ENCODE measurements at regions not wholly inside any gene's neighbourhood (a gene's known extent, or its start where the extent isn't known, plus 50 kb on each side); places are given as distances from the start of the nearest gene placed in this dataset.
"Not testable (repeated sequence)": the region's sequence is repeated elsewhere in the genome, so short reads cannot be mapped to it uniquely, and the experiment has no call there.

GRCh38 chr21:24420689-24421088 is 1186.6 kb downstream of the MRPL39 start:
- Histone ChIP-seq H3K4me3 (ENCODE audit: control insufficient read depth in 1 of 7, extremely low read depth in 1 of 7, insufficient read depth in 4 of 7, low read depth in 2 of 7, low read length in 6 of 7) (no peak overlapping the region), H3K27me3 (replicated peaks in 2 of 5; ENCODE audit: control insufficient read depth in 4 of 5, insufficient read depth in 5 of 5, low read length in 4 of 5) (no peaks in the 10 kb centered on the region), H3K4me1 (ENCODE audit: control extremely low read depth in 1 of 4, control insufficient read depth in 4 of 4, insufficient read depth in 4 of 4, low read length in 3 of 4) (peaks cover 0 to 13% (median 0%) of the 10 kb centered on the region in 4 experiments), H3K9me3 (ENCODE audit: control extremely low read depth in 1 of 5, control insufficient read depth in 4 of 5, insufficient read depth in 2 of 5, low read depth in 1 of 5, low read length in 4 of 5) (peaks cover 0 to 16% (median 7%) of the 10 kb centered on the region in 5 experiments), H3K27ac (ENCODE audit: insufficient read depth in 1 of 2, low read depth in 1 of 2, low read length in 2 of 2, poor library complexity in 1 of 2, severe bottlenecking in 2 of 2) (no peak overlapping the region), H3K36me3 (ENCODE audit: control insufficient read depth in 4 of 4, insufficient read depth in 4 of 4, low read length in 3 of 4) (no peaks in the 10 kb centered on the region)
- POLR2A ChIA-PET = no interaction called here
- DNase-seq = no peak
- CTCF ChIA-PET = no interaction called here
- WGBS (ENCODE audit: insufficient coverage) = no CpG with 5 or more reads among the region's 1 CpG

GRCh38 chr21:24419641-24420040 is 1187.6 kb downstream of the MRPL39 start:
- POLR2A ChIA-PET = not testable (repeated sequence)

GRCh38 chr21:24418671-24419070 is 1188.6 kb downstream of the MRPL39 start:
- ChIA-PET POLR2A (no interaction called here), CTCF (no interaction called here)
- no peaks in the 10 kb centered on the region for H3K36me3 ChIP-seq (ENCODE audit: control insufficient read depth in 4 of 4, insufficient read depth in 4 of 4, low read length in 3 of 4)
- no peak overlapping the region for H3K27ac ChIP-seq (ENCODE audit: insufficient read depth in 1 of 2, low read depth in 1 of 2, low read length in 2 of 2, poor library complexity in 1 of 2, severe bottlenecking in 2 of 2)
- no peak overlapping the region for H3K4me3 ChIP-seq (ENCODE audit: control insufficient read depth in 1 of 7, extremely low read depth in 1 of 7, insufficient read depth in 4 of 7, low read depth in 2 of 7, low read length in 6 of 7)
- peaks cover 0 to 8% (median 0%) of the 10 kb centered on the region in 4 experiments for H3K4me1 ChIP-seq (ENCODE audit: control extremely low read depth in 1 of 4, control insufficient read depth in 4 of 4, insufficient read depth in 4 of 4, low read length in 3 of 4)
- no peaks in the 10 kb centered on the region for H3K27me3 ChIP-seq (replicated peaks in 2 of 5; ENCODE audit: control insufficient read depth in 4 of 5, insufficient read depth in 5 of 5, low read length in 4 of 5)
- no peak for DNase-seq
- peaks cover 0 to 16% (median 7%) of the 10 kb centered on the region in 5 experiments for H3K9me3 ChIP-seq (ENCODE audit: control extremely low read depth in 1 of 5, control insufficient read depth in 4 of 5, insufficient read depth in 2 of 5, low read depth in 1 of 5, low read length in 4 of 5)

More at GRCh38 chr21:24419641-24420040, 1187.6 kb downstream of the MRPL39 start:
- H3K4me3 ChIP-seq (ENCODE audit: control insufficient read depth in 1 of 7, extremely low read depth in 1 of 7, insufficient read depth in 4 of 7, low read depth in 2 of 7, low read length in 6 of 7); DNase-seq; H3K36me3 ChIP-seq (ENCODE audit: control insufficient read depth in 4 of 4, insufficient read depth in 4 of 4, low read length in 3 of 4); CTCF ChIA-PET; H3K27me3 ChIP-seq (replicated peaks in 2 of 5; ENCODE audit: control insufficient read depth in 4 of 5, insufficient read depth in 5 of 5, low read length in 4 of 5); H3K27ac ChIP-seq (ENCODE audit: insufficient read depth in 1 of 2, low read depth in 1 of 2, low read length in 2 of 2, poor library complexity in 1 of 2, severe bottlenecking in 2 of 2): not testable (repeated sequence)
- peaks cover 0 to 16% (median 7%) of the 10 kb centered on the region in 5 experiments for H3K9me3 ChIP-seq (ENCODE audit: control extremely low read depth in 1 of 5, control insufficient read depth in 4 of 5, insufficient read depth in 2 of 5, low read depth in 1 of 5, low read length in 4 of 5)
- peaks cover 0 to 13% (median 0%) of the 10 kb centered on the region in 4 experiments for H3K4me1 ChIP-seq (ENCODE audit: control extremely low read depth in 1 of 4, control insufficient read depth in 4 of 4, insufficient read depth in 4 of 4, low read length in 3 of 4)

GRCh38 chr21:24411429-24411828 is 1195.9 kb downstream of the MRPL39 start:
- Histone ChIP-seq H3K27ac (ENCODE audit: insufficient read depth in 1 of 2, low read depth in 1 of 2, low read length in 2 of 2, poor library complexity in 1 of 2, severe bottlenecking in 2 of 2) (no peak overlapping the region), H3K9me3 (ENCODE audit: control extremely low read depth in 1 of 5, control insufficient read depth in 4 of 5, insufficient read depth in 2 of 5, low read depth in 1 of 5, low read length in 4 of 5) (no peaks in the 10 kb centered on the region), H3K27me3 (replicated peaks in 2 of 5; ENCODE audit: control insufficient read depth in 4 of 5, insufficient read depth in 5 of 5, low read length in 4 of 5) (no peaks in the 10 kb centered on the region), H3K4me3 (ENCODE audit: control insufficient read depth in 1 of 7, extremely low read depth in 1 of 7, insufficient read depth in 4 of 7, low read depth in 2 of 7, low read length in 6 of 7) (no peak overlapping the region), H3K4me1 (ENCODE audit: control extremely low read depth in 1 of 4, control insufficient read depth in 4 of 4, insufficient read depth in 4 of 4, low read length in 3 of 4) (no peaks in the 10 kb centered on the region), H3K36me3 (ENCODE audit: control insufficient read depth in 4 of 4, insufficient read depth in 4 of 4, low read length in 3 of 4) (no peaks in the 10 kb centered on the region)
- ChIA-PET POLR2A (no interaction called here), CTCF (no interaction called here)
- DNase-seq = no peak

- no peaks in the 10 kb centered on the region for H3K4me1 ChIP-seq (ENCODE audit: control extremely low read depth in 1 of 4, control insufficient read depth in 4 of 4, insufficient read depth in 4 of 4, low read length in 3 of 4)
- H3K27ac ChIP-seq (ENCODE audit: insufficient read depth in 1 of 2, low read depth in 1 of 2, low read length in 2 of 2, poor library complexity in 1 of 2, severe bottlenecking in 2 of 2) = no peak overlapping the region
- no peak overlapping the region for H3K4me3 ChIP-seq (ENCODE audit: control insufficient read depth in 1 of 7, extremely low read depth in 1 of 7, insufficient read depth in 4 of 7, low read depth in 2 of 7, low read length in 6 of 7)
- WGBS (ENCODE audit: insufficient coverage) = no CpG with 5 or more reads among the region's 3 CpGs
- ChIA-PET POLR2A (no interaction called here), CTCF (no interaction called here)
- no peaks in the 10 kb centered on the region for H3K36me3 ChIP-seq (ENCODE audit: control insufficient read depth in 4 of 4, insufficient read depth in 4 of 4, low read length in 3 of 4)
- H3K27me3 ChIP-seq (replicated peaks in 2 of 5; ENCODE audit: control insufficient read depth in 4 of 5, insufficient read depth in 5 of 5, low read length in 4 of 5) = no peaks in the 10 kb centered on the region
- DNase-seq = no peak
- no peaks in the 10 kb centered on the region for H3K9me3 ChIP-seq (ENCODE audit: control extremely low read depth in 1 of 5, control insufficient read depth in 4 of 5, insufficient read depth in 2 of 5, low read depth in 1 of 5, low read length in 4 of 5)
Measured at GRCh38 chr21:24403221-24403620, 1204.1 kb downstream of the MRPL39 start.

- no peaks in the 10 kb centered on the region for H3K36me3 ChIP-seq (ENCODE audit: control insufficient read depth in 4 of 4, insufficient read depth in 4 of 4, low read length in 3 of 4)
- H3K4me3 ChIP-seq (ENCODE audit: control insufficient read depth in 1 of 7, extremely low read depth in 1 of 7, insufficient read depth in 4 of 7, low read depth in 2 of 7, low read length in 6 of 7) = no peak overlapping the region
- no peaks in the 10 kb centered on the region for H3K27me3 ChIP-seq (replicated peaks in 2 of 5; ENCODE audit: control insufficient read depth in 4 of 5, insufficient read depth in 5 of 5, low read length in 4 of 5)
- peaks cover 0 to 9% (median 2%) of the 10 kb centered on the region in 4 experiments for H3K4me1 ChIP-seq (ENCODE audit: control extremely low read depth in 1 of 4, control insufficient read depth in 4 of 4, insufficient read depth in 4 of 4, low read length in 3 of 4)
- H3K27ac ChIP-seq (ENCODE audit: insufficient read depth in 1 of 2, low read depth in 1 of 2, low read length in 2 of 2, poor library complexity in 1 of 2, severe bottlenecking in 2 of 2) = no peak overlapping the region
- CTCF ChIA-PET = interaction anchor here (1.3 kb wide), 1 partner anchor 12 kb away, joined by 3 read pairs; no protein-coding TSS in a partner anchor
- 90% methylated on average over 1 of the region's 2 CpGs for WGBS (ENCODE audit: insufficient coverage)
- DNase-seq = peak in 2 of 3 donors; percentile 37 to 54
- H3K9me3 ChIP-seq (ENCODE audit: control extremely low read depth in 1 of 5, control insufficient read depth in 4 of 5, insufficient read depth in 2 of 5, low read depth in 1 of 5, low read length in 4 of 5) = no peaks in the 10 kb centered on the region
- POLR2A ChIA-PET = no interaction called here
Measured at GRCh38 chr21:24395320-24395923, 1211.9 kb downstream of the MRPL39 start.

GRCh38 chr21:24375201-24375600 is 1232.1 kb downstream of the MRPL39 start:
- Histone ChIP-seq H3K9me3 (ENCODE audit: control extremely low read depth in 1 of 5, control insufficient read depth in 4 of 5, insufficient read depth in 2 of 5, low read depth in 1 of 5, low read length in 4 of 5) (no peaks in the 10 kb centered on the region), H3K4me3 (ENCODE audit: control insufficient read depth in 1 of 7, extremely low read depth in 1 of 7, insufficient read depth in 4 of 7, low read depth in 2 of 7, low read length in 6 of 7) (no peak overlapping the region), H3K36me3 (ENCODE audit: control insufficient read depth in 4 of 4, insufficient read depth in 4 of 4, low read length in 3 of 4) (no peaks in the 10 kb centered on the region), H3K27me3 (replicated peaks in 2 of 5; ENCODE audit: control insufficient read depth in 4 of 5, insufficient read depth in 5 of 5, low read length in 4 of 5) (no peaks in the 10 kb centered on the region), H3K4me1 (ENCODE audit: control extremely low read depth in 1 of 4, control insufficient read depth in 4 of 4, insufficient read depth in 4 of 4, low read length in 3 of 4) (no peaks in the 10 kb centered on the region), H3K27ac (ENCODE audit: insufficient read depth in 1 of 2, low read depth in 1 of 2, low read length in 2 of 2, poor library complexity in 1 of 2, severe bottlenecking in 2 of 2) (no peak overlapping the region)
- CTCF ChIA-PET = interaction anchor here (1.2 to 1.3 kb wide), 2 partner anchors 24 to 142 kb away, joined by 3 read pairs; no protein-coding TSS in a partner anchor
- WGBS (ENCODE audit: insufficient coverage) = 100% methylated on average over 1 of the region's 3 CpGs
- no peak for DNase-seq
- POLR2A ChIA-PET = no interaction called here
